ENCODE measurements at regions not wholly inside any gene's neighbourhood (a gene's known extent, or its start where the extent isn't known, plus 50 kb on each side); places are given as distances from the start of the nearest gene placed in this dataset.
"Not testable (repeated sequence)": the region's sequence is repeated elsewhere in the genome, so short reads cannot be mapped to it uniquely, and the experiment has no call there.

DNA sequence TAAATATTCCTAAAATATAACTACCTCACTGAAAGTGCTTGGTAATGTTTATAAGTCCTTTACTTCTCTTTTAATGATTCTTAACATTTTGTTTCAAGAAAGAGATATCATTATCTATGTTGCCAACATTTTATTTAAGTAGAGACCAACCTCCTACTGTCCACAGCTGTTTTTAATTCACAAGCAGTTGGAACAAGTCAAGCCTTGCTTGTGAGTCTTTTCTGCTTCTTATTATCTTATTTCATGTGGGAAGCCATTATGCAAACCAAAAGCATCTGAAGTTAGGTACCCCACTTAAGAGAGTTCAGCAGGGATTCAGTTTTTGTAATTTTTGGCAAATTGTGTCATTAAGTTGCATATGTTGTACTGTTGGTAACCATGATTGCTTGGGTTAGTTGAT is 1714.5 kb downstream of the GRIK2 start:
- Histone ChIP-seq H3K27ac (ENCODE audit: insufficient read depth, low read length, poor library complexity, severe bottlenecking) (no peak overlapping the region), H3K9me3 (ENCODE audit: control insufficient read depth, low read length) (no peaks in the 10 kb centered on the region), H3K4me3 (ENCODE audit: insufficient read depth, low read depth, low read length, poor library complexity, severe bottlenecking) (no peak overlapping the region), H3K27me3 (replicated peaks; ENCODE audit: control insufficient read depth, insufficient read depth, low read length, poor library complexity, severe bottlenecking) (no peaks in the 10 kb centered on the region), H3K4me1 (ENCODE audit: control insufficient read depth, insufficient read depth, low read length, poor library complexity, severe bottlenecking) (no peaks in the 10 kb centered on the region), H3K36me3 (ENCODE audit: control insufficient read depth, insufficient read depth, low read length) (no peaks in the 10 kb centered on the region)
- DNase-seq = no peak

DNA sequence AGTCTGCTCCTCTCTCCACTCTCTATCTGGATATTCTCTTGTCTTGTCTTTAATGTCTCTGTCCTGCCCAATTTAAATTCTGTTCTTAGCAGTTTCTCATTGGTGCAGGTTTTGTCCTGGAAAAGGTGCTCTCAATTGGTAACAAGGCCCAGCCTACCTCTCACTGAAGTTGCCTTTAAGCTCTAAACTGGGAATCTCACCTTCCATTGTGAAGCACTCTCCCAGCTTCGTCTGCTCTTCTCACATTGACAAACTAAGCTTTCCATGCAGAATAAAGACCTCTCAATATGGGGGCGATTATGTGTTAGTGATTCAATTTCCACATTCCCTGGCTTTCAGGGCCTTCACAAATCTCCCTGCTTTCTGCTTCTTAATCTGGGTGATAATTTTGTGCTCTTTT is 1712.2 kb downstream of the GRIK2 start:
- Histone ChIP-seq H3K4me3 (ENCODE audit: insufficient read depth, low read depth, low read length, poor library complexity, severe bottlenecking) (no peak overlapping the region), H3K27me3 (replicated peaks; ENCODE audit: control insufficient read depth, insufficient read depth, low read length, poor library complexity, severe bottlenecking) (no peaks in the 10 kb centered on the region)

DNA sequence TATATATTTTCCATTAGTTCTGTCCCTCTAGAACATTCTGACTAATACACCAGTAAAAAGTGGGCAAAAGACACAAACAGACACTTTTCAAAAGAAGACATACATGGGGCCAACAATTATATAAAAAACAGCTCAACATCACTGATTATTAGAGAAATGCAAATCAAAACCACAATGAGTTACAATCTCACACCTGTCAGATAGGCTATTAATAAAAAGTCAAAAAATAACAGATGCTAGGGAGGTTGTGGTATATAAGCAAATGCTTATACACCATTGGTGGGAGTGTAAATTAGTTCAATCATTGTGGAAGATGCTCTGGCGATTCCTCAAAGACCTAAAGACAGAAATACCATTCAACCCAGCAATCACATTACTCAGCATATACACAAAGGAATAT is 1707.8 kb downstream of the GRIK2 start:
- Histone ChIP-seq H3K4me1 (ENCODE audit: control insufficient read depth, insufficient read depth, low read length, poor library complexity, severe bottlenecking) (no peaks in the 10 kb centered on the region), H3K4me3 (ENCODE audit: insufficient read depth, low read depth, low read length, poor library complexity, severe bottlenecking) (no peak overlapping the region), H3K36me3 (ENCODE audit: control insufficient read depth, insufficient read depth, low read length) (no peaks in the 10 kb centered on the region), H3K27ac (ENCODE audit: insufficient read depth, low read length, poor library complexity, severe bottlenecking) (no peak overlapping the region), H3K9me3 (ENCODE audit: control insufficient read depth, low read length) (no peaks in the 10 kb centered on the region), H3K27me3 (replicated peaks; ENCODE audit: control insufficient read depth, insufficient read depth, low read length, poor library complexity, severe bottlenecking) (no peaks in the 10 kb centered on the region)
- no peak for DNase-seq

More for the DNA sequence above, 1712.2 kb downstream of the GRIK2 start:
- Histone ChIP-seq H3K9me3 (ENCODE audit: control insufficient read depth, low read length) (no peaks in the 10 kb centered on the region), H3K27ac (ENCODE audit: insufficient read depth, low read length, poor library complexity, severe bottlenecking) (no peak overlapping the region), H3K4me1 (ENCODE audit: control insufficient read depth, insufficient read depth, low read length, poor library complexity, severe bottlenecking) (no peaks in the 10 kb centered on the region), H3K36me3 (ENCODE audit: control insufficient read depth, insufficient read depth, low read length) (no peaks in the 10 kb centered on the region)
- no peak for DNase-seq

DNA sequence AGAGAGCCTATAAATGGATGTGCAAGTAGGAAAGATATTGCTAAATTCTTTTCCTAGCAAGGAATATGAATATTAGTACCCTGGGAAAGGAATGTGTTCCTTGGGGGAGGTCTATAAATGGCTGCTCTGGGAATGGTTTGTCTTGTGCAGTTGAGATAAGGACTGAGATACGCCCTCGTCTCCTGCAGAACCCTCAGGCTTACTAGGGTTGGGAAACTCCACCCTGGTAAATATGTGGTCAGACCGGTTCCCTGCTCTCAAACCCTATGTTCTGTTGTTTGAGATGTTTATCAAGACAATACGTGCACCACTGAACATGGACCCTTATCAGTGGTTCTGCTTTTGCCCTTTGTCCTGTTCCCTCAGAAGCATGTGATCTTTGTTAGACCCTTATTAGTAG is 1698.9 kb downstream of the GRIK2 start:
- not testable (repeated sequence) for H3K27ac ChIP-seq (ENCODE audit: insufficient read depth, low read length, poor library complexity, severe bottlenecking); H3K27me3 ChIP-seq (replicated peaks; ENCODE audit: control insufficient read depth, insufficient read depth, low read length, poor library complexity, severe bottlenecking); DNase-seq; H3K36me3 ChIP-seq (ENCODE audit: control insufficient read depth, insufficient read depth, low read length); H3K9me3 ChIP-seq (ENCODE audit: control insufficient read depth, low read length); H3K4me3 ChIP-seq (ENCODE audit: insufficient read depth, low read depth, low read length, poor library complexity, severe bottlenecking); H3K4me1 ChIP-seq (ENCODE audit: control insufficient read depth, insufficient read depth, low read length, poor library complexity, severe bottlenecking)

DNA sequence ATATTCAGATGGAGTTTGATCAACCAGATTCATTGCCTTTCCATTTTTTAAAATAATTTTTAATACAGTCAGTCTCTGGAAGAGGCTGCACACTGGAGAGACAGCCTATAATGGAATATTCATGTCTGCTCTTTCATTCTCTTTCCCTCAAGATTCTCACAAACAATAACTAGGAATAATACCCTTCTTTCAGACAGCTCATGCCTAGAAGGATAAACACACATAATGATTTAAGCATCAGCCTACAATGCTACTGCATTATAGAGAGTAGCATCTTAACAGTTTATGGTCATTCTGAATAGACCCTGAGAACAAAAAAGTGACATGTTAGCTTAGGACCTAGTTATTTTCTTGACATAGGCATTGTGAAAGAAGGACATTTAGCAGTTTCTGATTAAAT is 1692.3 kb downstream of the GRIK2 start:
- Histone ChIP-seq H3K27ac (ENCODE audit: insufficient read depth, low read length, poor library complexity, severe bottlenecking) (no peak overlapping the region), H3K9me3 (ENCODE audit: control insufficient read depth, low read length) (no peaks in the 10 kb centered on the region), H3K36me3 (ENCODE audit: control insufficient read depth, insufficient read depth, low read length) (no peaks in the 10 kb centered on the region), H3K27me3 (replicated peaks; ENCODE audit: control insufficient read depth, insufficient read depth, low read length, poor library complexity, severe bottlenecking) (no peaks in the 10 kb centered on the region), H3K4me1 (ENCODE audit: control insufficient read depth, insufficient read depth, low read length, poor library complexity, severe bottlenecking) (no peaks in the 10 kb centered on the region), H3K4me3 (ENCODE audit: insufficient read depth, low read depth, low read length, poor library complexity, severe bottlenecking) (no peak overlapping the region)
- DNase-seq = no peak

DNA sequence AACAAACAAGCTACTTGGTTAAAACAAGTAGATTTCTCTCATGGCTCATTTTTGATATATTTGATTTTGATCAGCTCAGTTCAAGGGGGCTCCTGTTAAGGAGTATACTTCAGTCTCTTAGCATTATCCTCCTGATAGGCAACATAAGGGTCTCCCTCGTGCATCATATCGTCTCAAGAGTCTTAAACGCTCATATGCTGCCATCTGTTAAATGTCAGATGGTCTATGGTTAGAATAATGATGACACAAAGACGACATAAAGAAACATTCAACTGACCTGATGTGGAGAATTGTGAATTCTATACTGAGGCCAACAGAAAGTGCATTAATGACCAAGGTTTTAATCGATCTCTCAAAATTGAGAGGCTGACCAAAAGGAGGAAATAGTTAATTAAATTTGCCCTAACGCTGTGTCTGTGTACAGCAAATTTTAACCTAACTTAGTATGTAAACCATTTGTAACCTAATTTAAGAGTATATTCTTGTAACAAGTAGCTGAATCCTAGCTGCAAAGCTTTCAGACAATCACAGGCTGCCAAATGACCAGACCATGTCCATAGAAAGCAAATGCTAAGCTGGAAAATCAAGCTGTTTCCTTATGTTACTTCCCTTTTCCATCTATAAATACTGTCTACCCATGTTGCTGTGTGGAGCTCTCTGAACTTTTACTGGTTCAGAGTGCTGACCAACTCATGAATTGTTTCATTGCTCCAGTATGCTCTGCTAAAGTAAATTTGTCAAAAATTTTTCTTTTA is 1688.5 kb downstream of the GRIK2 start:
- H3K4me3 ChIP-seq (ENCODE audit: insufficient read depth, low read depth, low read length, poor library complexity, severe bottlenecking) = no peak overlapping the region
- H3K4me1 ChIP-seq (ENCODE audit: control insufficient read depth, insufficient read depth, low read length, poor library complexity, severe bottlenecking) = no peaks in the 10 kb centered on the region
- H3K27me3 ChIP-seq (replicated peaks; ENCODE audit: control insufficient read depth, insufficient read depth, low read length, poor library complexity, severe bottlenecking) = no peaks in the 10 kb centered on the region
- H3K27ac ChIP-seq (ENCODE audit: insufficient read depth, low read length, poor library complexity, severe bottlenecking) = no peak overlapping the region
- H3K9me3 ChIP-seq (ENCODE audit: control insufficient read depth, low read length) = no peaks in the 10 kb centered on the region
- DNase-seq = no peak
- no peaks in the 10 kb centered on the region for H3K36me3 ChIP-seq (ENCODE audit: control insufficient read depth, insufficient read depth, low read length)

DNA sequence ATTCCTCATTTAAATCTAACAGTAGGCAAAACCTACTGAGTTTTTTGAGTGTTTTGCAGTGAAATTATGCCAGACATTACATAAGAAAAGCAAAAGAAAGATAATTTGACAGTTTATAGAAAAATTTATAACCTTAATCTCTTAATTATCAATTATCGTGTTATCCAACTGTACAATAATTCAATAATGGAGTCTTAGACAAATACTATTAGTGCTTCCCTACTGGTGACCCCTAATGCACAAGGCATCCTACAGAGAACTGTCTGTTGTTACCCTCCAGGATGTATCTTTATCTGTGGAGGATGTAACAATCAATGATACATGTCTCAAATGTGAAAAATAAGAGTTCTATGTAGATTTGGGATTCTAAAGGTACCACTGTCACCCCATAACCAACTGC is 1687.6 kb downstream of the GRIK2 start:
- H3K4me3 ChIP-seq (ENCODE audit: insufficient read depth, low read depth, low read length, poor library complexity, severe bottlenecking) = no peak overlapping the region
- no peak overlapping the region for H3K27ac ChIP-seq (ENCODE audit: insufficient read depth, low read length, poor library complexity, severe bottlenecking)
- no peaks in the 10 kb centered on the region for H3K27me3 ChIP-seq (replicated peaks; ENCODE audit: control insufficient read depth, insufficient read depth, low read length, poor library complexity, severe bottlenecking)
- H3K36me3 ChIP-seq (ENCODE audit: control insufficient read depth, insufficient read depth, low read length) = no peaks in the 10 kb centered on the region
- no peak for DNase-seq
- no peaks in the 10 kb centered on the region for H3K4me1 ChIP-seq (ENCODE audit: control insufficient read depth, insufficient read depth, low read length, poor library complexity, severe bottlenecking)
- no peaks in the 10 kb centered on the region for H3K9me3 ChIP-seq (ENCODE audit: control insufficient read depth, low read length)

DNA sequence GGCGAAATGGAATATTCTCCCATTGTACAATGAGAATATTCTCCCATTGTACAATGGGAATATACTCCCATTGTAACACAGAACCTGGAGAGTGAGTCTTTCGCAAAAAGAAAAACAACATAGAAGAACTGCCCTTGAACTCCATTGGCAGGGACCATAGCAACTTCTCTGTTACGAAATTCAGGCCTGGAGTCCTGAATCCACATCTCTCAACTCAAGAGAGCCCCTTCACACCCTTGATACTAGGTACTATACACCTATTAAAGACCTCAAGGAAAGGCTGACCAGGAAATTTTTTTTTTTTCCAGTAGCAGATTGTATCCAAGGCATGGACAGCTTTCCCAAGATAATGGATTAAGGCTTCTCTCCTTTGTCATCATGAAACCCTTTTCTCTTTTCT is 1687.0 kb downstream of the GRIK2 start:
- no peaks in the 10 kb centered on the region for H3K36me3 ChIP-seq (ENCODE audit: control insufficient read depth, insufficient read depth, low read length)
- H3K9me3 ChIP-seq (ENCODE audit: control insufficient read depth, low read length) = no peaks in the 10 kb centered on the region
- no peak for DNase-seq
- no peaks in the 10 kb centered on the region for H3K27me3 ChIP-seq (replicated peaks; ENCODE audit: control insufficient read depth, insufficient read depth, low read length, poor library complexity, severe bottlenecking)
- H3K4me3 ChIP-seq (ENCODE audit: insufficient read depth, low read depth, low read length, poor library complexity, severe bottlenecking) = no peak overlapping the region
- no peak overlapping the region for H3K27ac ChIP-seq (ENCODE audit: insufficient read depth, low read length, poor library complexity, severe bottlenecking)
- H3K4me1 ChIP-seq (ENCODE audit: control insufficient read depth, insufficient read depth, low read length, poor library complexity, severe bottlenecking) = no peaks in the 10 kb centered on the region

DNA sequence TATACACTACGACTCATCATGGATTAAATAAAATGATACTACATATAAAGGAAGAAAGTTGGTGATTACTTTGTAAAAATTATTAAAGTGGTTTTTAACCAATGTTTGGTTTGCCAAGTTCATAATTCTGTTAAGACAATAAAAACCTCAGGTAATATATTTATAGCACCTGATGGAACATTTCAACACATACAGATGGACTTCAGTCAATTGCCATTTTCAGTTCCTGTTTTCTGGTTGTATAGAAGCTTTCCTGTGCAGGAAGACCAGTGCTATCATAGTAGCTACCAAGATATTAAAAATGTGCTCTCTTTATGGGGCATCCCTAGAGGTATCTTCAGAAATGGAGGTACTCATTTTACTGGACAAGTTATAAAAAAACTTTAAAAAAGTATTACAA is 1686.4 kb downstream of the GRIK2 start:
- no peak overlapping the region for H3K4me3 ChIP-seq (ENCODE audit: insufficient read depth, low read depth, low read length, poor library complexity, severe bottlenecking)
- H3K27ac ChIP-seq (ENCODE audit: insufficient read depth, low read length, poor library complexity, severe bottlenecking) = no peak overlapping the region
- H3K27me3 ChIP-seq (replicated peaks; ENCODE audit: control insufficient read depth, insufficient read depth, low read length, poor library complexity, severe bottlenecking) = no peaks in the 10 kb centered on the region
- H3K4me1 ChIP-seq (ENCODE audit: control insufficient read depth, insufficient read depth, low read length, poor library complexity, severe bottlenecking) = no peaks in the 10 kb centered on the region
- DNase-seq = no peak
- H3K9me3 ChIP-seq (ENCODE audit: control insufficient read depth, low read length) = no peaks in the 10 kb centered on the region
- no peaks in the 10 kb centered on the region for H3K36me3 ChIP-seq (ENCODE audit: control insufficient read depth, insufficient read depth, low read length)

DNA sequence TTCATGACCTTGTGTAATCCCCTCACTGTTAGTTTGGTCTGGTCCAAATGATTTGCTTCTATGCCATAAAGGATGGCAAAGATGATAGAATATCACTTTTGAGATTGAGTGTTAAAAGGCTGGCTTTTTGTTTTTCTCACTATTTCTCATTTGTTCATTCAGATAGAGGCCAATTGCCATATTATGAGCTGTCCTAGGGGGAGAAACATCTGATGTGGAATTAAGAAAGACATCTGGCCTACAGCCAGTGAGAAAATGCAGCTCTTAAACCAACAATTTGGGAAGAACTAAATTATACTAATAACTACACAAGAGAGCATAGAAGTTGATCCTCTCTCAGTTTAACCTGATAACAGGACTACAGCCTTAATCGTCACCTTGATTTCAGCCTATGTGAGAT is 1668.6 kb downstream of the GRIK2 start:
- DNase-seq = no peak
- Histone ChIP-seq H3K9me3 (ENCODE audit: control insufficient read depth, low read length) (no peaks in the 10 kb centered on the region), H3K36me3 (ENCODE audit: control insufficient read depth, insufficient read depth, low read length) (no peaks in the 10 kb centered on the region), H3K4me3 (ENCODE audit: insufficient read depth, low read depth, low read length, poor library complexity, severe bottlenecking) (no peak overlapping the region), H3K27ac (ENCODE audit: insufficient read depth, low read length, poor library complexity, severe bottlenecking) (no peak overlapping the region), H3K4me1 (ENCODE audit: control insufficient read depth, insufficient read depth, low read length, poor library complexity, severe bottlenecking) (no peaks in the 10 kb centered on the region), H3K27me3 (replicated peaks; ENCODE audit: control insufficient read depth, insufficient read depth, low read length, poor library complexity, severe bottlenecking) (no peaks in the 10 kb centered on the region)

Data from effector memory CD4-positive, alpha-beta T cell (primary cell).